WTC11 (cell line): ENCODE measurements at regions not wholly inside any gene's neighbourhood (a gene's known extent, or its start where the extent isn't known, plus 50 kb on each side); places are given as distances from the start of the nearest gene placed in this dataset.
"Not testable (repeated sequence)": the region's sequence is repeated elsewhere in the genome, so short reads cannot be mapped to it uniquely, and the experiment has no call there.

Source experiments
- ATAC-seq: fragments of 200-7000 bp; cut with Tn5 transposase; 2 replicates; pipeline ENCODE4 v1.10.0; 2021; ENCODE audit warnings: mild to moderate bottlenecking, moderate library complexity
- CTCF ChIA-PET: fragments of 300-600 bp; sonication (Branson Sonifier 250); formaldehyde crosslinking; loops from one replicate; lab custom pipeline; 2021; ENCODE audit warnings: antibody characterized with exemption; lab: Charles Lee
- POLR2A ChIA-PET: fragments of 350-600 bp; sonication (Branson Sonifier 250); formaldehyde crosslinking; loops from one replicate; lab custom pipeline; 2021; ENCODE audit warnings: antibody characterized with exemption; lab: Charles Lee
- DNase-seq: peaks from one replicate; pipeline ENCODE4 v3.0.0; 2021; ENCODE audit warnings: low spot score
- H3K27ac Mint-ChIP-seq: 2 replicates; pipeline ENCODE4 v1.8.0; 2021; ENCODE audit warnings: mixed read lengths
- H3K27me3 Mint-ChIP-seq: 2 replicates; pipeline ENCODE4 v1.8.0; 2021; ENCODE audit warnings: low read depth, mild to moderate bottlenecking, moderate library complexity, mixed read lengths
- H3K36me3 Mint-ChIP-seq: 2 replicates; pipeline ENCODE4 v1.8.0; 2021; ENCODE audit warnings: mixed read lengths
- H3K4me1 Mint-ChIP-seq: 2 replicates; pipeline ENCODE4 v1.8.0; 2022; ENCODE audit warnings: mixed read lengths
- H3K4me3 Mint-ChIP-seq: 2 replicates; pipeline ENCODE4 v1.8.0; 2021; ENCODE audit warnings: mild to moderate bottlenecking, moderate library complexity, mixed read lengths
- H3K9me3 Mint-ChIP-seq: 2 replicates; pipeline ENCODE4 v1.8.0; 2021; ENCODE audit warnings: mixed read lengths
- AR ChIP-seq: fragments of 250-450 bp; sonication (Bioruptor Pico); IDR thresholded peaks from 2 replicates; pipeline ENCODE4 v1.9.0; 2021; ENCODE audit warnings: mild to moderate bottlenecking
- FOXK1 ChIP-seq: sonication (generic); formaldehyde crosslinking; IDR thresholded peaks from 2 replicates; pipeline ENCODE4 v1.8.0; 2022; ENCODE audit warnings: mild to moderate bottlenecking, moderate library complexity, missing genetic modification reagents
- HMGA2 ChIP-seq: fragments of 250-450 bp; sonication (Bioruptor Pico); IDR thresholded peaks from 2 replicates; pipeline ENCODE4 v1.4.0; 2021; ENCODE audit warnings: mild to moderate bottlenecking, moderate library complexity
- ZNF121 ChIP-seq: sonication (generic); formaldehyde crosslinking; IDR thresholded peaks from 2 replicates; pipeline ENCODE4 v1.8.0; 2023; ENCODE audit warnings: missing genetic modification reagents
- ZNF396 ChIP-seq: fragments of 250-450 bp; sonication (Bioruptor Pico); IDR thresholded peaks from 2 replicates; pipeline ENCODE4 v1.8.0; 2021; ENCODE audit warnings: mild to moderate bottlenecking, moderate library complexity, borderline replicate concordance
- ZNF416 ChIP-seq: fragments of 250-450 bp; sonication (Bioruptor Pico); IDR thresholded peaks from 2 replicates; pipeline ENCODE4 v1.9.0; 2021; ENCODE audit warnings: mild to moderate bottlenecking, inconsistent platforms
- ZNF512 ChIP-seq: sonication (generic); formaldehyde crosslinking; IDR thresholded peaks from 2 replicates; pipeline ENCODE4 v1.8.1; 2022; ENCODE audit warnings: missing genetic modification reagents, borderline replicate concordance
- ZNF671 ChIP-seq: fragments of 250-450 bp; sonication (Bioruptor Pico); IDR thresholded peaks from 2 replicates; pipeline ENCODE4 v1.8.0; 2021; ENCODE audit warnings: mild to moderate bottlenecking
- TF ChIP-seq, protein P1 (sequence below): sonication (generic); formaldehyde crosslinking; IDR thresholded peaks from 2 replicates; pipeline ENCODE4 v1.8.1; 2023; ENCODE audit warnings: mild to moderate bottlenecking, missing genetic modification reagents
- TF ChIP-seq, protein P2 (sequence below): sonication (generic); formaldehyde crosslinking; IDR thresholded peaks from 2 replicates; pipeline ENCODE4 v1.8.1; 2022; ENCODE audit warnings: mild to moderate bottlenecking, moderate library complexity, missing genetic modification reagents
- TF ChIP-seq, protein P3 (sequence below): sonication (generic); formaldehyde crosslinking; IDR thresholded peaks from 2 replicates; pipeline ENCODE4 v1.8.1; 2022; ENCODE audit warnings: low read depth, mild to moderate bottlenecking, moderate library complexity, missing genetic modification reagents, borderline replicate concordance
- TF ChIP-seq, protein P4 (sequence below): sonication (generic); formaldehyde crosslinking; IDR thresholded peaks from 2 replicates; pipeline ENCODE4 v1.8.0; 2022; ENCODE audit warnings: missing genetic modification reagents
- TF ChIP-seq, protein P5 (sequence below): sonication (generic); formaldehyde crosslinking; IDR thresholded peaks from 2 replicates; pipeline ENCODE4 v1.8.1; 2023; ENCODE audit warnings: mild to moderate bottlenecking, missing genetic modification reagents, borderline replicate concordance

GRCh38 chr4:66465111-66465510 is 794.8 kb upstream of the EPHA5 start:
- H3K4me1 Mint-ChIP-seq, result no peaks in the 10 kb centered on the region
- no peak overlapping the region for H3K27ac Mint-ChIP-seq
- no peak for TF ChIP-seq ZNF512
- TF ChIP-seq ZNF121, result no peak
- peaks cover 35% of the 10 kb centered on the region for H3K9me3 Mint-ChIP-seq
- H3K36me3 Mint-ChIP-seq, result peaks cover 17% of the 10 kb centered on the region
- ATAC-seq, result no peak
- H3K4me3 Mint-ChIP-seq, result no peak overlapping the region
- POLR2A ChIA-PET, result no interaction called here
- CTCF ChIA-PET, result no interaction called here
- DNase-seq, result no peak
- H3K27me3 Mint-ChIP-seq, result no peaks in the 10 kb centered on the region

DNA sequence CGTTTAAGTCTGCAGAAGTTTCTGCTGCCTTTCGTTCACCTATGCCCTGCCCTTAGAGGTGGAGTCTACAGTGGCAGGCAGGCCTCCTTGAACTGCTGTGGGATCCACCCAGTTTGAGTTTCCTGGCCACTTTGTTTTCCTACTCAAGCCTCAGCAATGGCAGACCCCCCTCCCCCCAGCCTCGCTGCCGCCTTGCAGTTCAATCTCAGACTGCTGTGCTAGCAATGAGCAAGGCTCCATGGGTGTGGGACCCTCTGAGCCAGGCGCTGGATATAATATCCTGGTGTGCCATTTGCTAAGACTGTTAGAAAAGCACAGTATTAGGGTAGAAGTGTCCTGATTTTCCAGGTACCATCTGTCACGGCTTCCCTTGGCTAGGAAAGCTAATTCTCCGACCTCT is 792.6 kb upstream of the EPHA5 start:
- Mint-ChIP-seq H3K36me3 (peaks cover 17% of the 10 kb centered on the region), H3K9me3 (peaks cover 50% of the 10 kb centered on the region)
- CTCF ChIA-PET, H3K4me1 Mint-ChIP-seq, DNase-seq, ATAC-seq, H3K27ac Mint-ChIP-seq, H3K27me3 Mint-ChIP-seq, POLR2A ChIA-PET, H3K4me3 Mint-ChIP-seq: not testable (repeated sequence)

DNA sequence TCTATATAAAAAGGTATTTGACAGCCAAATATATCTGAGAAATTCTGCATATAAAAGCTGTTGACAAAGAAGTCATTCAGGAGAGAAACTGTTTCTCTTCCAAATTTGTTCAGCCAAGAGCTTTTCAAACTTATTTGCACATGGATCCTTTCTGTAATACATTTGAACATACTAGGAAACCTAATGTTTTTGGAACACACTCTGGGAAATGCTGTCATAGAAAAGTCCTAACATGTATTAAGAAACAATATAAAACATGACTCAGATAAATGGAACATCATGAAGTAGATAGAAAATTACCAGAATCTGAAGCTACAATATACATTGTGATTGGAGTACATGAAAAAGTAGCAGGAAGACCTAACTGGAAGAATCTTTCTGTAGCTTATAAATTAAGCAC is 781.5 kb upstream of the EPHA5 start:
- H3K4me3 Mint-ChIP-seq, result no peak overlapping the region
- no peak for DNase-seq
- no peak for ATAC-seq
- CTCF ChIA-PET, result no interaction called here
- H3K9me3 Mint-ChIP-seq, result peaks cover 2% of the 10 kb centered on the region
- no peaks in the 10 kb centered on the region for H3K36me3 Mint-ChIP-seq
- POLR2A ChIA-PET, result no interaction called here
- no peaks in the 10 kb centered on the region for H3K27me3 Mint-ChIP-seq
- no peaks in the 10 kb centered on the region for H3K4me1 Mint-ChIP-seq
- H3K27ac Mint-ChIP-seq, result no peak overlapping the region
- TF ChIP-seq, protein P1, sequence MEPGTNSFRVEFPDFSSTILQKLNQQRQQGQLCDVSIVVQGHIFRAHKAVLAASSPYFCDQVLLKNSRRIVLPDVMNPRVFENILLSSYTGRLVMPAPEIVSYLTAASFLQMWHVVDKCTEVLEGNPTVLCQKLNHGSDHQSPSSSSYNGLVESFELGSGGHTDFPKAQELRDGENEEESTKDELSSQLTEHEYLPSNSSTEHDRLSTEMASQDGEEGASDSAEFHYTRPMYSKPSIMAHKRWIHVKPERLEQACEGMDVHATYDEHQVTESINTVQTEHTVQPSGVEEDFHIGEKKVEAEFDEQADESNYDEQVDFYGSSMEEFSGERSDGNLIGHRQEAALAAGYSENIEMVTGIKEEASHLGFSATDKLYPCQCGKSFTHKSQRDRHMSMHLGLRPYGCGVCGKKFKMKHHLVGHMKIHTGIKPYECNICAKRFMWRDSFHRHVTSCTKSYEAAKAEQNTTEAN, result no peak
- TF ChIP-seq, protein P2, sequence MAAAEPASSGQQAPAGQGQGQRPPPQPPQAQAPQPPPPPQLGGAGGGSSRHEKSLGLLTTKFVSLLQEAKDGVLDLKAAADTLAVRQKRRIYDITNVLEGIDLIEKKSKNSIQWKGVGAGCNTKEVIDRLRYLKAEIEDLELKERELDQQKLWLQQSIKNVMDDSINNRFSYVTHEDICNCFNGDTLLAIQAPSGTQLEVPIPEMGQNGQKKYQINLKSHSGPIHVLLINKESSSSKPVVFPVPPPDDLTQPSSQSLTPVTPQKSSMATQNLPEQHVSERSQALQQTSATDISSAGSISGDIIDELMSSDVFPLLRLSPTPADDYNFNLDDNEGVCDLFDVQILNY (CRISPR knock-in tag), result no peak
- TF ChIP-seq FOXK1 (CRISPR knock-in tag), result no peak
- TF ChIP-seq, protein P3, sequence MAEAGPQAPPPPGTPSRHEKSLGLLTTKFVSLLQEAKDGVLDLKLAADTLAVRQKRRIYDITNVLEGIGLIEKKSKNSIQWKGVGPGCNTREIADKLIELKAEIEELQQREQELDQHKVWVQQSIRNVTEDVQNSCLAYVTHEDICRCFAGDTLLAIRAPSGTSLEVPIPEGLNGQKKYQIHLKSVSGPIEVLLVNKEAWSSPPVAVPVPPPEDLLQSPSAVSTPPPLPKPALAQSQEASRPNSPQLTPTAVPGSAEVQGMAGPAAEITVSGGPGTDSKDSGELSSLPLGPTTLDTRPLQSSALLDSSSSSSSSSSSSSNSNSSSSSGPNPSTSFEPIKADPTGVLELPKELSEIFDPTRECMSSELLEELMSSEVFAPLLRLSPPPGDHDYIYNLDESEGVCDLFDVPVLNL (CRISPR knock-in tag), result no peak
- TF ChIP-seq, protein P4, sequence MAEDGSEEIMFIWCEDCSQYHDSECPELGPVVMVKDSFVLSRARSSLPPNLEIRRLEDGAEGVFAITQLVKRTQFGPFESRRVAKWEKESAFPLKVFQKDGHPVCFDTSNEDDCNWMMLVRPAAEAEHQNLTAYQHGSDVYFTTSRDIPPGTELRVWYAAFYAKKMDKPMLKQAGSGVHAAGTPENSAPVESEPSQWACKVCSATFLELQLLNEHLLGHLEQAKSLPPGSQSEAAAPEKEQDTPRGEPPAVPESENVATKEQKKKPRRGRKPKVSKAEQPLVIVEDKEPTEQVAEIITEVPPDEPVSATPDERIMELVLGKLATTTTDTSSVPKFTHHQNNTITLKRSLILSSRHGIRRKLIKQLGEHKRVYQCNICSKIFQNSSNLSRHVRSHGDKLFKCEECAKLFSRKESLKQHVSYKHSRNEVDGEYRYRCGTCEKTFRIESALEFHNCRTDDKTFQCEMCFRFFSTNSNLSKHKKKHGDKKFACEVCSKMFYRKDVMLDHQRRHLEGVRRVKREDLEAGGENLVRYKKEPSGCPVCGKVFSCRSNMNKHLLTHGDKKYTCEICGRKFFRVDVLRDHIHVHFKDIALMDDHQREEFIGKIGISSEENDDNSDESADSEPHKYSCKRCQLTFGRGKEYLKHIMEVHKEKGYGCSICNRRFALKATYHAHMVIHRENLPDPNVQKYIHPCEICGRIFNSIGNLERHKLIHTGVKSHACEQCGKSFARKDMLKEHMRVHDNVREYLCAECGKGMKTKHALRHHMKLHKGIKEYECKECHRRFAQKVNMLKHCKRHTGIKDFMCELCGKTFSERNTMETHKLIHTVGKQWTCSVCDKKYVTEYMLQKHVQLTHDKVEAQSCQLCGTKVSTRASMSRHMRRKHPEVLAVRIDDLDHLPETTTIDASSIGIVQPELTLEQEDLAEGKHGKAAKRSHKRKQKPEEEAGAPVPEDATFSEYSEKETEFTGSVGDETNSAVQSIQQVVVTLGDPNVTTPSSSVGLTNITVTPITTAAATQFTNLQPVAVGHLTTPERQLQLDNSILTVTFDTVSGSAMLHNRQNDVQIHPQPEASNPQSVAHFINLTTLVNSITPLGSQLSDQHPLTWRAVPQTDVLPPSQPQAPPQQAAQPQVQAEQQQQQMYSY (CRISPR knock-in tag), result no peak
- TF ChIP-seq, protein P5, sequence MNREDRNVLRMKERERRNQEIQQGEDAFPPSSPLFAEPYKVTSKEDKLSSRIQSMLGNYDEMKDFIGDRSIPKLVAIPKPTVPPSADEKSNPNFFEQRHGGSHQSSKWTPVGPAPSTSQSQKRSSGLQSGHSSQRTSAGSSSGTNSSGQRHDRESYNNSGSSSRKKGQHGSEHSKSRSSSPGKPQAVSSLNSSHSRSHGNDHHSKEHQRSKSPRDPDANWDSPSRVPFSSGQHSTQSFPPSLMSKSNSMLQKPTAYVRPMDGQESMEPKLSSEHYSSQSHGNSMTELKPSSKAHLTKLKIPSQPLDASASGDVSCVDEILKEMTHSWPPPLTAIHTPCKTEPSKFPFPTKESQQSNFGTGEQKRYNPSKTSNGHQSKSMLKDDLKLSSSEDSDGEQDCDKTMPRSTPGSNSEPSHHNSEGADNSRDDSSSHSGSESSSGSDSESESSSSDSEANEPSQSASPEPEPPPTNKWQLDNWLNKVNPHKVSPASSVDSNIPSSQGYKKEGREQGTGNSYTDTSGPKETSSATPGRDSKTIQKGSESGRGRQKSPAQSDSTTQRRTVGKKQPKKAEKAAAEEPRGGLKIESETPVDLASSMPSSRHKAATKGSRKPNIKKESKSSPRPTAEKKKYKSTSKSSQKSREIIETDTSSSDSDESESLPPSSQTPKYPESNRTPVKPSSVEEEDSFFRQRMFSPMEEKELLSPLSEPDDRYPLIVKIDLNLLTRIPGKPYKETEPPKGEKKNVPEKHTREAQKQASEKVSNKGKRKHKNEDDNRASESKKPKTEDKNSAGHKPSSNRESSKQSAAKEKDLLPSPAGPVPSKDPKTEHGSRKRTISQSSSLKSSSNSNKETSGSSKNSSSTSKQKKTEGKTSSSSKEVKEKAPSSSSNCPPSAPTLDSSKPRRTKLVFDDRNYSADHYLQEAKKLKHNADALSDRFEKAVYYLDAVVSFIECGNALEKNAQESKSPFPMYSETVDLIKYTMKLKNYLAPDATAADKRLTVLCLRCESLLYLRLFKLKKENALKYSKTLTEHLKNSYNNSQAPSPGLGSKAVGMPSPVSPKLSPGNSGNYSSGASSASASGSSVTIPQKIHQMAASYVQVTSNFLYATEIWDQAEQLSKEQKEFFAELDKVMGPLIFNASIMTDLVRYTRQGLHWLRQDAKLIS (CRISPR knock-in tag), result no peak
- no peak for TF ChIP-seq ZNF416 (CRISPR knock-in tag)
- TF ChIP-seq ZNF396 (CRISPR knock-in tag), result no peak
- no peak for TF ChIP-seq AR (CRISPR knock-in tag)
- no peak for TF ChIP-seq ZNF671 (CRISPR knock-in tag)
- TF ChIP-seq HMGA2 (CRISPR knock-in tag), result no peak
- TF ChIP-seq ZNF512, result no peak
